H9 (cell line): ENCODE measurements at regions not wholly inside any gene's neighbourhood (a gene's known extent, or its start where the extent isn't known, plus 50 kb on each side); places are given as distances from the start of the nearest gene placed in this dataset.

Source experiments
- DNase-seq: peaks from one replicate; pipeline ENCODE4 v3.0.0-alpha.2; 2017
- H2AFZ ChIP-seq: one replicate; pipeline ENCODE4 v1.6.1; 2013; ENCODE audit warnings: mild to moderate bottlenecking, low read length, control low read depth, moderate library complexity
- H2AK5ac ChIP-seq: 2 replicates; pipeline ENCODE4 v1.6.1; 2013; ENCODE audit warnings: low read length, control low read depth, mixed read lengths; ENCODE audit not compliant: insufficient read length
- H2BK120ac ChIP-seq: one replicate; pipeline ENCODE4 v1.6.1; 2013; ENCODE audit warnings: low read depth, mild to moderate bottlenecking, low read length, control low read depth, inconsistent platforms; ENCODE audit not compliant: poor library complexity, severe bottlenecking
- H2BK12ac ChIP-seq: 2 replicates; pipeline ENCODE4 v1.6.1; 2013; ENCODE audit warnings: low read length, control low read depth, mixed read lengths, low read depth; ENCODE audit not compliant: insufficient read length
- H2BK15ac ChIP-seq: 2 replicates; pipeline ENCODE4 v1.6.1; 2013; ENCODE audit warnings: low read depth, low read length, control low read depth
- H2BK20ac ChIP-seq: one replicate; pipeline ENCODE4 v1.6.1; 2013; ENCODE audit warnings: low read depth, mild to moderate bottlenecking, low read length, control low read depth, inconsistent platforms; ENCODE audit not compliant: poor library complexity, severe bottlenecking
- H2BK5ac ChIP-seq: 2 replicates; pipeline ENCODE4 v1.6.1; 2013; ENCODE audit warnings: low read length, control low read depth, mixed read lengths; ENCODE audit not compliant: insufficient read length
- H3K14ac ChIP-seq: 2 replicates; pipeline ENCODE4 v1.6.1; 2013; ENCODE audit warnings: low read length, control low read depth; ENCODE audit not compliant: insufficient read depth
- H3K18ac ChIP-seq: 2 replicates; pipeline ENCODE4 v1.6.1; 2013; ENCODE audit warnings: low read depth, mild to moderate bottlenecking, mixed read lengths, low read length, control low read depth; ENCODE audit not compliant: insufficient read length
- H3K23ac ChIP-seq: 2 replicates; pipeline ENCODE4 v1.6.1; 2013; ENCODE audit warnings: low read length, control low read depth, mixed read lengths, low read depth; ENCODE audit not compliant: insufficient read length
- H3K23me2 ChIP-seq: 2 replicates; pipeline ENCODE4 v1.6.1; 2013; ENCODE audit warnings: low read depth, mild to moderate bottlenecking, mixed read lengths, low read length, control low read depth; ENCODE audit not compliant: insufficient read length, poor library complexity, severe bottlenecking
- H3K27ac ChIP-seq: 2 replicates; pipeline ENCODE4 v1.5.1; 2013; ENCODE audit warnings: low read length, control low read depth, mixed read lengths, low read depth; ENCODE audit not compliant: insufficient read length
- H3K27me3 ChIP-seq: 2 replicates; pipeline ENCODE4 v1.6.1; 2013; ENCODE audit warnings: low read length, control low read depth, inconsistent platforms; ENCODE audit not compliant: insufficient read depth
- H3K4ac ChIP-seq: 2 replicates; pipeline ENCODE4 v1.6.1; 2013; ENCODE audit warnings: low read depth, mild to moderate bottlenecking, control low read depth, inconsistent platforms, low read length, moderate library complexity
- H3K4me1 ChIP-seq: 2 replicates; pipeline ENCODE4 v1.6.1; 2013; ENCODE audit warnings: low read length, control low read depth, inconsistent platforms; ENCODE audit not compliant: insufficient read depth
- H3K4me2 ChIP-seq: 2 replicates; pipeline ENCODE4 v1.6.1; 2013; ENCODE audit warnings: low read length, control low read depth, mixed read lengths; ENCODE audit not compliant: insufficient read length, insufficient read depth
- H3K56ac ChIP-seq: 2 replicates; pipeline ENCODE4 v1.6.1; 2013; ENCODE audit warnings: low read depth, mild to moderate bottlenecking, mixed read lengths, low read length, control low read depth; ENCODE audit not compliant: insufficient read length
- H3K79me1 ChIP-seq: 2 replicates; pipeline ENCODE4 v1.6.1; 2013; ENCODE audit warnings: low read depth, mild to moderate bottlenecking, moderate library complexity, low read length, control low read depth, inconsistent platforms; ENCODE audit not compliant: insufficient read depth, poor library complexity, severe bottlenecking
- H3K79me2 ChIP-seq: 2 replicates; pipeline ENCODE4 v1.6.1; 2013; ENCODE audit warnings: low read length, control low read depth, inconsistent platforms; ENCODE audit not compliant: insufficient read depth
- H3K9ac ChIP-seq: 2 replicates; pipeline ENCODE4 v1.6.1; 2013; ENCODE audit warnings: low read length, control low read depth, mixed read lengths; ENCODE audit not compliant: insufficient read length; ENCODE audit errors: extremely low read depth
- H3K9me3 ChIP-seq: one replicate; pipeline ENCODE4 v1.6.1; 2013; ENCODE audit warnings: low read depth, low read length, inconsistent platforms; ENCODE audit not compliant: control insufficient read depth
- H3T11ph ChIP-seq: one replicate; pipeline ENCODE4 v1.6.1; 2013; ENCODE audit warnings: mild to moderate bottlenecking, low read length, control low read depth, inconsistent platforms
- H4K20me1 ChIP-seq: one replicate; pipeline ENCODE4 v1.6.1; 2013; ENCODE audit not compliant: control insufficient read depth, insufficient read length, insufficient read depth
- H4K5ac ChIP-seq: 2 replicates; pipeline ENCODE4 v1.6.1; 2013; ENCODE audit warnings: low read depth, mild to moderate bottlenecking, mixed read lengths, low read length, control low read depth; ENCODE audit not compliant: insufficient read length
- H4K8ac ChIP-seq: replicated peaks from 2 replicates; pipeline ENCODE4 v1.6.1; 2013; ENCODE audit warnings: low read length, control low read depth, mixed read lengths, low read depth; ENCODE audit not compliant: insufficient read length
- H4K91ac ChIP-seq: 2 replicates; pipeline ENCODE4 v1.6.1; 2013; ENCODE audit warnings: low read depth, mild to moderate bottlenecking, moderate library complexity, mixed read lengths, low read length, control low read depth; ENCODE audit not compliant: insufficient read length
- H3K27ac Mint-ChIP-seq, 3 experiments: 2 replicates in 2 of 3; 3 replicates in 1 of 3; pipeline ENCODE4 v1.8.0; 2020 to 2021; ENCODE audit warnings: mixed read lengths in 3 of 3, mild to moderate bottlenecking in 1 of 3, moderate library complexity in 1 of 3
- H3K27me3 Mint-ChIP-seq: 2 replicates; pipeline ENCODE4 v1.8.0; 2021; ENCODE audit warnings: low read depth, mild to moderate bottlenecking, moderate library complexity, mixed read lengths
- H3K36me3 Mint-ChIP-seq, 3 experiments: 2 replicates in 2 of 3; 3 replicates in 1 of 3; pipeline ENCODE4 v1.8.0; 2020 to 2021; ENCODE audit warnings: low read depth in 3 of 3, mixed read lengths in 3 of 3; ENCODE audit not compliant: insufficient read depth in 1 of 3
- H3K4me1 Mint-ChIP-seq, 2 experiments: 2 replicates each; pipeline ENCODE4 v1.8.0; 2020; ENCODE audit warnings: mixed read lengths in 2 of 2
- H3K4me3 Mint-ChIP-seq, 2 experiments: 2 replicates in 1 of 2; 3 replicates in 1 of 2; pipeline ENCODE4 v1.8.0; 2020 to 2021; ENCODE audit warnings: mild to moderate bottlenecking in 2 of 2, mixed read lengths in 2 of 2, moderate library complexity in 1 of 2
- H3K9me3 Mint-ChIP-seq, 2 experiments: 2 replicates in 1 of 2; 3 replicates in 1 of 2; pipeline ENCODE4 v1.8.0; 2020; ENCODE audit warnings: mild to moderate bottlenecking in 2 of 2, mixed read lengths in 2 of 2, moderate library complexity in 1 of 2
- CTCF ChIP-seq: fragments of 200-600 bp; sonication (generic); conservative IDR thresholded peaks from 3 replicates; pipeline ENCODE4 v1.8.0; 2021; ENCODE audit warnings: antibody characterized with exemption, mild to moderate bottlenecking

GRCh38 chr3:53420831-53421230 is 73.5 kb upstream of the DCP1A start:
- Histone ChIP-seq H3K18ac (no peak overlapping the region), H3K4me2 (no peak overlapping the region), H2BK5ac (no peak overlapping the region), H3K23ac (no peak overlapping the region), H4K91ac (no peak overlapping the region), H3K4ac (no peak overlapping the region), H4K5ac (no peak overlapping the region), H3T11ph (no peak overlapping the region), H2AFZ (no peak overlapping the region), H2BK20ac (no peak overlapping the region), H2BK120ac (no peak overlapping the region), H2AK5ac (no peak overlapping the region), H2BK15ac (no peak overlapping the region), H3K79me2 (no peaks in the 10 kb centered on the region), H3K27me3 (no peaks in the 10 kb centered on the region), H3K23me2 (no peaks in the 10 kb centered on the region), H2BK12ac (no peak overlapping the region), H3K56ac (no peak overlapping the region), H3K9me3 (no peaks in the 10 kb centered on the region), H3K27ac (no peak overlapping the region), H3K14ac (no peak overlapping the region), H4K20me1 (no peaks in the 10 kb centered on the region), H4K8ac (no peak overlapping the region), H3K4me1 (no peaks in the 10 kb centered on the region; the same call in 1 of the 2 replicates), H3K9ac (no peak overlapping the region), H3K79me1 (no peaks in the 10 kb centered on the region)
- Mint-ChIP-seq H3K9me3 (no peaks in the 10 kb centered on the region; a peak in 1 of 5 replicates), H3K36me3 (no peaks in the 10 kb centered on the region), H3K27ac (no peak overlapping the region; a peak in 1 of 7 replicates), H3K27me3 (peaks cover 1% of the 10 kb centered on the region; the same call in 1 of the 2 replicates), H3K4me1 (peaks cover 4 to 9% of the 10 kb centered on the region in 2 experiments), H3K4me3 (no peak overlapping the region)
- DNase-seq: no peak
- TF ChIP-seq CTCF: no peak
